SK-N-MC (cell line): ENCODE measurements at regions not wholly inside any gene's neighbourhood (a gene's known extent, or its start where the extent isn't known, plus 50 kb on each side); places are given as distances from the start of the nearest gene placed in this dataset.

Source experiments
- EZH2 ChIP-seq: fragments of 200-600 bp; sonication (generic); IDR thresholded peaks from one replicate; pipeline ENCODE4 v1.6.1; 2017; ENCODE audit warnings: antibody characterized with exemption
- POLR2AphosphoS5 ChIP-seq: IDR thresholded peaks from 2 replicates; pipeline ENCODE4 v1.6.1; 2012; ENCODE audit warnings: mild to moderate bottlenecking, low read depth, low read length, borderline replicate concordance

GRCh38 chr12:17326649-17327048, 720.7 kb upstream of the LMO3 start:
- TF ChIP-seq POLR2AphosphoS5 (no peak), EZH2 (no peak)
